ENCODE measurements at regions not wholly inside any gene's neighbourhood (a gene's known extent, or its start where the extent isn't known, plus 50 kb on each side); places are given as distances from the start of the nearest gene placed in this dataset.

- TF ChIP-seq CTCF (IDR thresholded peaks at IDR 0.05), result no peak
- no peak for DNase-seq (ENCODE audit: low spot score)
- H3K27ac ChIP-seq, result no peak overlapping the region
- H3K4me1 ChIP-seq (ENCODE audit: control insufficient read depth in 1 of 2, low read depth in 2 of 2), result no peaks in the 10 kb centered on the region
- no peaks in the 10 kb centered on the region for H3K36me3 ChIP-seq
- no peak overlapping the region for H3K4me3 ChIP-seq
- no peaks in the 10 kb centered on the region for H3K9me3 ChIP-seq
- ATAC-seq (ENCODE audit: insufficient number of reproducible peaks, low FRiP score, low read depth), result no peak
- H3K27me3 ChIP-seq (replicated peaks; ENCODE audit: insufficient read depth), result no peaks in the 10 kb centered on the region
Observed at GRCh38 chr4:160044693-160045092, 941.8 kb downstream of the RAPGEF2 start.

- ATAC-seq (ENCODE audit: insufficient number of reproducible peaks, low FRiP score, low read depth) (no peak), DNase-seq (ENCODE audit: low spot score) (no peak)
- Histone ChIP-seq H3K27me3 (replicated peaks; ENCODE audit: insufficient read depth) (no peaks in the 10 kb centered on the region), H3K4me3 (no peak overlapping the region), H3K9me3 (no peaks in the 10 kb centered on the region), H3K4me1 (ENCODE audit: control insufficient read depth in 1 of 2, low read depth in 2 of 2) (no peaks in the 10 kb centered on the region), H3K36me3 (no peaks in the 10 kb centered on the region), H3K27ac (no peak overlapping the region)
- TF ChIP-seq CTCF (IDR thresholded peaks at IDR 0.05), result no peak
Observed at GRCh38 chr4:160082432-160083207, 979.7 kb downstream of the RAPGEF2 start.

- DNase-seq (ENCODE audit: low spot score), result no peak
- Histone ChIP-seq H3K4me1 (ENCODE audit: control insufficient read depth in 1 of 2, low read depth in 2 of 2) (no peaks in the 10 kb centered on the region), H3K27me3 (replicated peaks; ENCODE audit: insufficient read depth) (no peaks in the 10 kb centered on the region), H3K27ac (no peak overlapping the region), H3K9me3 (no peaks in the 10 kb centered on the region), H3K4me3 (no peak overlapping the region), H3K36me3 (no peaks in the 10 kb centered on the region)
- ATAC-seq (ENCODE audit: insufficient number of reproducible peaks, low FRiP score, low read depth), result no peak
- TF ChIP-seq CTCF (IDR thresholded peaks at IDR 0.05), result no peak
Observed at GRCh38 chr4:160091631-160092030, 988.8 kb downstream of the RAPGEF2 start.

GRCh38 chr4:160100316-160100715 is 997.4 kb downstream of the RAPGEF2 start:
- Histone ChIP-seq H3K27ac (no peak overlapping the region), H3K4me3 (no peak overlapping the region), H3K4me1 (ENCODE audit: control insufficient read depth in 1 of 2, low read depth in 2 of 2) (no peaks in the 10 kb centered on the region), H3K27me3 (replicated peaks; ENCODE audit: insufficient read depth) (no peaks in the 10 kb centered on the region), H3K9me3 (no peaks in the 10 kb centered on the region), H3K36me3 (no peaks in the 10 kb centered on the region)
- TF ChIP-seq CTCF (IDR thresholded peaks at IDR 0.05), result no peak
- ATAC-seq (ENCODE audit: insufficient number of reproducible peaks, low FRiP score, low read depth), result no peak
- DNase-seq (ENCODE audit: low spot score), result no peak

GRCh38 chr4:160110891-160111290 is 1008.0 kb downstream of the RAPGEF2 start:
- no peak for ATAC-seq (ENCODE audit: insufficient number of reproducible peaks, low FRiP score, low read depth)
- Histone ChIP-seq H3K27ac (no peak overlapping the region), H3K4me1 (ENCODE audit: control insufficient read depth in 1 of 2, low read depth in 2 of 2) (no peaks in the 10 kb centered on the region), H3K4me3 (no peak overlapping the region), H3K27me3 (replicated peaks; ENCODE audit: insufficient read depth) (no peaks in the 10 kb centered on the region), H3K36me3 (no peaks in the 10 kb centered on the region), H3K9me3 (peaks cover 3% of the 10 kb centered on the region)
- TF ChIP-seq CTCF (IDR thresholded peaks at IDR 0.05), result no peak
- no peak for DNase-seq (ENCODE audit: low spot score)

Data from thoracic aorta (tissue), 2 donors.